HepG2 (cell line): ENCODE measurements at regions not wholly inside any gene's neighbourhood (a gene's known extent, or its start where the extent isn't known, plus 50 kb on each side); places are given as distances from the start of the nearest gene placed in this dataset.

Source experiments
- ATAC-seq: fragments of 200-7000 bp; cut with Tn5 transposase; 3 replicates; pipeline ENCODE4 v1.9.1; 2020; ENCODE audit warnings: mild to moderate bottlenecking, moderate library complexity
- BruUV-seq: library from RNA; stranded (reverse); fragments of 400-500 nt; replicated peaks from 2 replicates; lab custom pipeline; 2021; lab: Mats Ljungman, UMichigan
- CTCF ChIA-PET: fragments of 300-600 bp; formaldehyde crosslinking; extraction: SDS; loops from one replicate; lab custom pipeline; 2021; ENCODE audit warnings: low total read pairs, inconsistent platforms, low intra/inter-chr PET ratio; lab: Yijun Ruan, JAX
- POLR2A ChIA-PET: fragments of 350-600 bp; sonication (Branson Sonifier 250); formaldehyde crosslinking; loops from one replicate; lab custom pipeline; 2020; ENCODE audit warnings: antibody characterized with exemption, inconsistent platforms; lab: Yijun Ruan, JAX
- DNase-seq: peaks from one replicate; pipeline ENCODE4 v3.0.0-alpha.2; 2015; ENCODE audit warnings: low spot score
- FAIRE-seq: peaks from 3 replicates; lab custom pipeline; 2011; peaks lifted over from hg19 to GRCh38; lab: Jason Lieb, UNC
- H2AFZ ChIP-seq: one replicate; pipeline ENCODE4 v1.6.1; 2011; ENCODE audit warnings: low read length, inconsistent platforms
- H3K27ac ChIP-seq: fragments of 300-600 bp; 3 replicates; pipeline ENCODE4 v1.8.0; 2011; ENCODE audit warnings: mixed run types, mild to moderate bottlenecking, mixed read lengths, low read length, inconsistent platforms; ENCODE audit not compliant: insufficient read depth; ENCODE audit errors: extremely low read length
- H3K27me3 ChIP-seq, 2 experiments: fragments of 200-600 bp in 1 of 2; 2 replicates in 1 of 2; 3 replicates in 1 of 2; pipeline versions ENCODE4 v1.6.0 to v1.8.0; 2011; ENCODE audit warnings: low read length in 2 of 2, mild to moderate bottlenecking in 2 of 2, moderate library complexity in 2 of 2, inconsistent platforms in 1 of 2; ENCODE audit not compliant: insufficient read depth in 2 of 2, control insufficient read depth in 1 of 2
- H3K36me3 ChIP-seq, 2 experiments: fragments of 200-600 bp in 1 of 2; replicated peaks in 1 of 2; 2 replicates in 1 of 2; 3 replicates in 1 of 2; pipeline versions ENCODE4 v1.5.1 to v1.8.0; 2011; ENCODE audit warnings: low read length in 2 of 2, inconsistent platforms in 1 of 2; ENCODE audit not compliant: insufficient read depth in 2 of 2, control insufficient read depth in 1 of 2
- H3K4me1 ChIP-seq: 2 replicates; pipeline ENCODE4 v1.5.1; 2012; ENCODE audit warnings: low read length, inconsistent platforms; ENCODE audit not compliant: insufficient read depth
- H3K4me2 ChIP-seq: 2 replicates; pipeline ENCODE4 v1.6.0; 2011; ENCODE audit warnings: low read depth, low read length, inconsistent platforms
- H3K4me3 ChIP-seq, 3 experiments: fragments of 200-600 bp in 1 of 3; sonication (generic), shearing (Covaris generic) in 1 of 3; replicated peaks in 1 of 3; 2 replicates each; pipeline ENCODE4 v1.5.1; 2011 to 2016; ENCODE audit warnings: low read length in 3 of 3, inconsistent platforms in 2 of 3, low read depth in 2 of 3, mild to moderate bottlenecking in 2 of 3, control low read depth in 1 of 3, mixed read lengths in 1 of 3; ENCODE audit not compliant: insufficient read depth in 1 of 3
- H3K79me2 ChIP-seq: one replicate; pipeline ENCODE4 v1.6.1; 2011; ENCODE audit warnings: low read length, inconsistent platforms; ENCODE audit not compliant: insufficient read depth
- H3K9ac ChIP-seq: 2 replicates; pipeline ENCODE4 v1.6.0; 2011; ENCODE audit warnings: mild to moderate bottlenecking, low read depth, low read length, inconsistent platforms; ENCODE audit not compliant: insufficient read depth
- H3K9me3 ChIP-seq: 2 replicates; pipeline ENCODE4 v1.5.1; 2012; ENCODE audit warnings: mild to moderate bottlenecking, low read length
- H4K20me1 ChIP-seq: 2 replicates; pipeline ENCODE4 v1.6.0; 2011; ENCODE audit warnings: inconsistent platforms, mild to moderate bottlenecking, low read length, moderate library complexity; ENCODE audit not compliant: insufficient read depth
- CEBPB ChIP-seq: IDR thresholded peaks from 2 replicates; pipeline ENCODE4 v1.6.1; 2011; ENCODE audit warnings: low read depth, low read length, improper control_type of control experiment, borderline replicate concordance
- DMAP1 ChIP-seq: IDR thresholded peaks from 2 replicates; pipeline ENCODE4 v1.6.1; 2016
- IRX3 ChIP-seq: sonication (generic); formaldehyde crosslinking; IDR thresholded peaks from 2 replicates; pipeline ENCODE4 v1.8.1; 2023; ENCODE audit warnings: mild to moderate bottlenecking, low read depth, missing genetic modification reagents, borderline replicate concordance
- JUN ChIP-seq: sonication (generic); formaldehyde crosslinking; IDR thresholded peaks from 2 replicates; pipeline ENCODE4 v1.4.0; 2020; ENCODE audit warnings: mild to moderate bottlenecking, missing genetic modification reagents
- MED1 ChIP-seq: sonication (generic); formaldehyde crosslinking; IDR thresholded peaks from 2 replicates; pipeline ENCODE4 v1.4.0; 2020; ENCODE audit warnings: missing genetic modification reagents
- MYC ChIP-seq: sonication (generic); formaldehyde crosslinking; IDR thresholded peaks from 2 replicates; pipeline ENCODE4 v1.9.0; 2021; ENCODE audit warnings: missing genetic modification reagents, borderline replicate concordance
- PITX1 ChIP-seq: sonication (generic); formaldehyde crosslinking; IDR thresholded peaks from 2 replicates; pipeline ENCODE4 v1.5.1; 2020; ENCODE audit warnings: mild to moderate bottlenecking, missing genetic modification reagents
- REPIN1 ChIP-seq: sonication (generic); formaldehyde crosslinking; IDR thresholded peaks from 2 replicates; pipeline ENCODE4 v1.8.0; 2022; ENCODE audit warnings: missing genetic modification reagents, low read depth, mild to moderate bottlenecking, borderline replicate concordance
- RXRB ChIP-seq: IDR thresholded peaks from 2 replicates; pipeline ENCODE4 v1.6.1; 2016; ENCODE audit warnings: borderline replicate concordance, missing genetic modification reagents, missing compliant biosample characterization
- SRSF9 ChIP-seq: fragments of 200-400 bp; formaldehyde crosslinking; IDR thresholded peaks from 2 replicates; pipeline ENCODE4 v1.6.1; 2018; ENCODE audit warnings: borderline replicate concordance, mild to moderate bottlenecking, low read depth, low read length; ENCODE audit not compliant: insufficient read depth, poor library complexity, severe bottlenecking
- ZNF432 ChIP-seq: sonication (generic); formaldehyde crosslinking; IDR thresholded peaks from 2 replicates; pipeline ENCODE4 v1.5.0; 2020; ENCODE audit warnings: missing genetic modification reagents, mild to moderate bottlenecking, borderline replicate concordance
- ZNF605 ChIP-seq: sonication (generic); formaldehyde crosslinking; IDR thresholded peaks from 2 replicates; pipeline ENCODE4 v1.8.0; 2022; ENCODE audit warnings: mild to moderate bottlenecking, missing genetic modification reagents
- ZNF713 ChIP-seq: sonication (generic); formaldehyde crosslinking; IDR thresholded peaks from 2 replicates; pipeline ENCODE4 v1.4.0; 2020; ENCODE audit warnings: mild to moderate bottlenecking, missing genetic modification reagents
- ZNF761 ChIP-seq: sonication (generic); formaldehyde crosslinking; conservative IDR thresholded peaks from 2 replicates; pipeline ENCODE4 v1.4.0; 2020; ENCODE audit warnings: mild to moderate bottlenecking, missing genetic modification reagents
- WGBS: methylation state at CpG from one replicate; pipeline ENCODE4 v1.1.6; 2017; ENCODE audit warnings: low lambda C conversion rate; 5-methylcytosine and 5-hydroxymethylcytosine counted together
- in situ Hi-C: cut with HindIII; loops from 2 replicates; pipeline ENCODE4 v1.10.0; 2017; ENCODE audit warnings: low pct_unique_long_range_greater_than_20kb; ENCODE audit not compliant: extremely low pct_ligation_motif_present
- intact Hi-C: fragments of 100-400 bp; cut with micrococcal nuclease; formaldehyde crosslinking; loops from one replicate; pipeline ENCODE4 v1.10.0; 2022; ENCODE audit not compliant: unreplicated experiment
- TF ChIP-seq, protein P1 (sequence below): sonication (generic); formaldehyde crosslinking; IDR thresholded peaks from 2 replicates; pipeline ENCODE4 v1.4.0; 2020; ENCODE audit warnings: mild to moderate bottlenecking, low read depth, missing genetic modification reagents
- TF ChIP-seq, protein P2 (sequence below): sonication (generic); formaldehyde crosslinking; IDR thresholded peaks from 2 replicates; pipeline ENCODE4 v1.4.0; 2020; ENCODE audit warnings: missing genetic modification reagents, borderline replicate concordance
- TF ChIP-seq, protein P3 (sequence below): sonication (generic); formaldehyde crosslinking; IDR thresholded peaks from 2 replicates; pipeline ENCODE4 v1.8.0; 2022; ENCODE audit warnings: mild to moderate bottlenecking, missing genetic modification reagents, borderline replicate concordance

DNA sequence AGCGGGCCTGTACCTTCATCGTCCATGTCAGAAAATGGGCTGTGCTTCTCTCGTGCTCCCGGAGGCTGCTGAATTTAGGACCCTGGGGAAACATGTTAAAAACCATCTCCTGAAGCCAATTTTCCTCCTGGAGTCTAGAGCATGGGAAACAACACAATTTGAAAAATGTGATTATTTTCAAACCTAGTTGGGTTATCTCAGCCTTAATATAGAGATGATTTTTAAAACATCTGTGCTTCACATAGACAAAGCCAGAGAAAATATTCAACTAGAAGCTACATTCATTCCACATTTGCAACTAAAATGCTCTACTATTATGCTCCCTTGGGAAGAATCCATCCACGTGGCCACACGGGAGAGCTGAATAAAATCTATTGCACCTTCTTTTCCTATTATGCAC is 225.9 kb upstream of the TMEM72 start:
- Histone ChIP-seq H3K4me1 (no peaks in the 10 kb centered on the region), H3K79me2 (no peaks in the 10 kb centered on the region), H3K27ac (no peak overlapping the region), H4K20me1 (no peaks in the 10 kb centered on the region), H3K4me2 (no peak overlapping the region), H3K9me3 (no peaks in the 10 kb centered on the region), H3K4me3 (no peak overlapping the region), H3K36me3 (no peaks in the 10 kb centered on the region), H3K27me3 (no peaks in the 10 kb centered on the region), H2AFZ (no peak overlapping the region), H3K9ac (no peak overlapping the region)
- BruUV-seq: no TSS peak
- TF ChIP-seq MYC (no peak), RXRB (CRISPR knock-in tag) (no peak), IRX3 (no peak)
- TF ChIP-seq, protein P1, sequence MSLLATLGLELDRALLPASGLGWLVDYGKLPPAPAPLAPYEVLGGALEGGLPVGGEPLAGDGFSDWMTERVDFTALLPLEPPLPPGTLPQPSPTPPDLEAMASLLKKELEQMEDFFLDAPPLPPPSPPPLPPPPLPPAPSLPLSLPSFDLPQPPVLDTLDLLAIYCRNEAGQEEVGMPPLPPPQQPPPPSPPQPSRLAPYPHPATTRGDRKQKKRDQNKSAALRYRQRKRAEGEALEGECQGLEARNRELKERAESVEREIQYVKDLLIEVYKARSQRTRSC (CRISPR knock-in tag): no peak
- TF ChIP-seq, protein P2, sequence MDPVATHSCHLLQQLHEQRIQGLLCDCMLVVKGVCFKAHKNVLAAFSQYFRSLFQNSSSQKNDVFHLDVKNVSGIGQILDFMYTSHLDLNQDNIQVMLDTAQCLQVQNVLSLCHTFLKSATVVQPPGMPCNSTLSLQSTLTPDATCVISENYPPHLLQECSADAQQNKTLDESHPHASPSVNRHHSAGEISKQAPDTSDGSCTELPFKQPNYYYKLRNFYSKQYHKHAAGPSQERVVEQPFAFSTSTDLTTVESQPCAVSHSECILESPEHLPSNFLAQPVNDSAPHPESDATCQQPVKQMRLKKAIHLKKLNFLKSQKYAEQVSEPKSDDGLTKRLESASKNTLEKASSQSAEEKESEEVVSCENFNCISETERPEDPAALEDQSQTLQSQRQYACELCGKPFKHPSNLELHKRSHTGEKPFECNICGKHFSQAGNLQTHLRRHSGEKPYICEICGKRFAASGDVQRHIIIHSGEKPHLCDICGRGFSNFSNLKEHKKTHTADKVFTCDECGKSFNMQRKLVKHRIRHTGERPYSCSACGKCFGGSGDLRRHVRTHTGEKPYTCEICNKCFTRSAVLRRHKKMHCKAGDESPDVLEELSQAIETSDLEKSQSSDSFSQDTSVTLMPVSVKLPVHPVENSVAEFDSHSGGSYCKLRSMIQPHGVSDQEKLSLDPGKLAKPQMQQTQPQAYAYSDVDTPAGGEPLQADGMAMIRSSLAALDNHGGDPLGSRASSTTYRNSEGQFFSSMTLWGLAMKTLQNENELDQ (CRISPR knock-in tag): no peak
- in situ Hi-C loops (no loop called here), intact Hi-C loops (no loop called here)
- DNase-seq (no peak), FAIRE-seq (no peak), ATAC-seq (no peak)
- POLR2A ChIA-PET: no interaction called here
- WGBS: 26% methylated on average over 6 of the region's 6 CpGs
- CTCF ChIA-PET: no interaction called here

DNA sequence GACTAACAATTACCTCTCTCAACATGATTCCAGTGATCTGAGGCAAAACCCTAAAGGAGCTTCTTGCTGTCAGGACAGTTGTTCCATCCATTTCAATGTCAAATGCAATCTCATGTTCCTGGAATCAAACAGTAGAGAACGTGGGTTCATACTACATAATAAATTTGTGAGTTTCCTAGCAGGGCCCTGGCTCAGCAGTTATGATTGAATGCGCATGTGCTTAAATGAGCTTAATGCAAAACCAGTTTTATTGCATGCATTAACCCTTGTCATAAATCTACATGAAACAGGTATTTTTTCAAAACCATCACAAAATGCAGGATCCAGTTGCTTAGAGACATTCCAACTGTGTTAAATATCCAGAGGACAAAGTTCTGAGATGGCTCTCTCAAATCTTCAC is 225.4 kb upstream of the TMEM72 start:
- no peak overlapping the region for H3K4me2 ChIP-seq
- no peak for ATAC-seq
- H3K4me3 ChIP-seq: no peak overlapping the region
- H4K20me1 ChIP-seq: no peaks in the 10 kb centered on the region
- H3K36me3 ChIP-seq: no peaks in the 10 kb centered on the region
- ChIA-PET CTCF (no interaction called here), POLR2A (no interaction called here)
- H2AFZ ChIP-seq: no peak overlapping the region
- no peak overlapping the region for H3K27ac ChIP-seq
- intact Hi-C loops (no loop called here), in situ Hi-C loops (no loop called here)
- H3K9ac ChIP-seq: no peak overlapping the region
- no peaks in the 10 kb centered on the region for H3K79me2 ChIP-seq
- BruUV-seq: no TSS peak
- H3K27me3 ChIP-seq: no peaks in the 10 kb centered on the region
- 44% methylated on average over 2 of the region's 2 CpGs for WGBS
- H3K9me3 ChIP-seq: no peaks in the 10 kb centered on the region
- FAIRE-seq: no peak
- H3K4me1 ChIP-seq: no peaks in the 10 kb centered on the region
- DNase-seq: no peak
- TF ChIP-seq PITX1 (CRISPR knock-in tag) (no peak), MED1 (CRISPR knock-in tag) (no peak), CEBPB (no peak), ZNF713 (CRISPR knock-in tag) (no peak), ZNF432 (no peak), JUN (no peak), SRSF9 (no peak), ZNF761 (CRISPR knock-in tag) (no peak), REPIN1 (no peak), DMAP1 (CRISPR knock-in tag) (no peak), ZNF605 (CRISPR knock-in tag) (no peak)
- TF ChIP-seq, protein P3, sequence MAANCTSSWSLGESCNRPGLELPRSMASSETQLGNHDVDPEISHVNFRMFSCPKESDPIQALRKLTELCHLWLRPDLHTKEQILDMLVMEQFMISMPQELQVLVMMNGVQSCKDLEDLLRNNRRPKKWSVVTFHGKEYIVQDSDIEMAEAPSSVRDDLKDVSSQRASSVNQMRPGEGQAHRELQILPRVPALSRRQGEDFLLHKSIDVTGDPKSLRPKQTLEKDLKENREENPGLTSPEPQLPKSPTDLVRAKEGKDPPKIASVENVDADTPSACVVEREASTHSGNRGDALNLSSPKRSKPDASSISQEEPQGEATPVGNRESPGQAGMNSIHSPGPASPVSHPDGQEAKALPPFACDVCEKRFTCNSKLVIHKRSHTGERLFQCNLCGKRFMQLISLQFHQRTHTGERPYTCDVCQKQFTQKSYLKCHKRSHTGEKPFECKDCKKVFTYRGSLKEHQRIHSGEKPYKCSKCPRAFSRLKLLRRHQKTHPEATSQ: no peak
